H9 (cell line): ENCODE measurements at regions not wholly inside any gene's neighbourhood (a gene's known extent, or its start where the extent isn't known, plus 50 kb on each side); places are given as distances from the start of the nearest gene placed in this dataset.

ENCODE experiments used
- DNase-seq: peaks from one replicate; pipeline ENCODE4 v3.0.0-alpha.2; 2017
- H2AFZ ChIP-seq: one replicate; pipeline ENCODE4 v1.6.1; 2013; ENCODE audit warnings: mild to moderate bottlenecking, low read length, control low read depth, moderate library complexity
- H2AK5ac ChIP-seq: 2 replicates; pipeline ENCODE4 v1.6.1; 2013; ENCODE audit warnings: low read length, control low read depth, mixed read lengths; ENCODE audit not compliant: insufficient read length
- H2BK120ac ChIP-seq: one replicate; pipeline ENCODE4 v1.6.1; 2013; ENCODE audit warnings: low read depth, mild to moderate bottlenecking, low read length, control low read depth, inconsistent platforms; ENCODE audit not compliant: poor library complexity, severe bottlenecking
- H2BK12ac ChIP-seq: 2 replicates; pipeline ENCODE4 v1.6.1; 2013; ENCODE audit warnings: low read length, control low read depth, mixed read lengths, low read depth; ENCODE audit not compliant: insufficient read length
- H2BK15ac ChIP-seq: 2 replicates; pipeline ENCODE4 v1.6.1; 2013; ENCODE audit warnings: low read depth, low read length, control low read depth
- H2BK20ac ChIP-seq: one replicate; pipeline ENCODE4 v1.6.1; 2013; ENCODE audit warnings: low read depth, mild to moderate bottlenecking, low read length, control low read depth, inconsistent platforms; ENCODE audit not compliant: poor library complexity, severe bottlenecking
- H2BK5ac ChIP-seq: 2 replicates; pipeline ENCODE4 v1.6.1; 2013; ENCODE audit warnings: low read length, control low read depth, mixed read lengths; ENCODE audit not compliant: insufficient read length
- H3K14ac ChIP-seq: 2 replicates; pipeline ENCODE4 v1.6.1; 2013; ENCODE audit warnings: low read length, control low read depth; ENCODE audit not compliant: insufficient read depth
- H3K18ac ChIP-seq: 2 replicates; pipeline ENCODE4 v1.6.1; 2013; ENCODE audit warnings: low read depth, mild to moderate bottlenecking, mixed read lengths, low read length, control low read depth; ENCODE audit not compliant: insufficient read length
- H3K23ac ChIP-seq: 2 replicates; pipeline ENCODE4 v1.6.1; 2013; ENCODE audit warnings: low read length, control low read depth, mixed read lengths, low read depth; ENCODE audit not compliant: insufficient read length
- H3K23me2 ChIP-seq: 2 replicates; pipeline ENCODE4 v1.6.1; 2013; ENCODE audit warnings: low read depth, mild to moderate bottlenecking, mixed read lengths, low read length, control low read depth; ENCODE audit not compliant: insufficient read length, poor library complexity, severe bottlenecking
- H3K27ac ChIP-seq: 2 replicates; pipeline ENCODE4 v1.5.1; 2013; ENCODE audit warnings: low read length, control low read depth, mixed read lengths, low read depth; ENCODE audit not compliant: insufficient read length
- H3K27me3 ChIP-seq: 2 replicates; pipeline ENCODE4 v1.6.1; 2013; ENCODE audit warnings: low read length, control low read depth, inconsistent platforms; ENCODE audit not compliant: insufficient read depth
- H3K4ac ChIP-seq: 2 replicates; pipeline ENCODE4 v1.6.1; 2013; ENCODE audit warnings: low read depth, mild to moderate bottlenecking, control low read depth, inconsistent platforms, low read length, moderate library complexity
- H3K4me1 ChIP-seq: 2 replicates; pipeline ENCODE4 v1.6.1; 2013; ENCODE audit warnings: low read length, control low read depth, inconsistent platforms; ENCODE audit not compliant: insufficient read depth
- H3K4me2 ChIP-seq: 2 replicates; pipeline ENCODE4 v1.6.1; 2013; ENCODE audit warnings: low read length, control low read depth, mixed read lengths; ENCODE audit not compliant: insufficient read length, insufficient read depth
- H3K56ac ChIP-seq: 2 replicates; pipeline ENCODE4 v1.6.1; 2013; ENCODE audit warnings: low read depth, mild to moderate bottlenecking, mixed read lengths, low read length, control low read depth; ENCODE audit not compliant: insufficient read length
- H3K79me1 ChIP-seq: 2 replicates; pipeline ENCODE4 v1.6.1; 2013; ENCODE audit warnings: low read depth, mild to moderate bottlenecking, moderate library complexity, low read length, control low read depth, inconsistent platforms; ENCODE audit not compliant: insufficient read depth, poor library complexity, severe bottlenecking
- H3K79me2 ChIP-seq: 2 replicates; pipeline ENCODE4 v1.6.1; 2013; ENCODE audit warnings: low read length, control low read depth, inconsistent platforms; ENCODE audit not compliant: insufficient read depth
- H3K9ac ChIP-seq: 2 replicates; pipeline ENCODE4 v1.6.1; 2013; ENCODE audit warnings: low read length, control low read depth, mixed read lengths; ENCODE audit not compliant: insufficient read length; ENCODE audit errors: extremely low read depth
- H3K9me3 ChIP-seq: one replicate; pipeline ENCODE4 v1.6.1; 2013; ENCODE audit warnings: low read depth, low read length, inconsistent platforms; ENCODE audit not compliant: control insufficient read depth
- H3T11ph ChIP-seq: one replicate; pipeline ENCODE4 v1.6.1; 2013; ENCODE audit warnings: mild to moderate bottlenecking, low read length, control low read depth, inconsistent platforms
- H4K20me1 ChIP-seq: one replicate; pipeline ENCODE4 v1.6.1; 2013; ENCODE audit not compliant: control insufficient read depth, insufficient read length, insufficient read depth
- H4K5ac ChIP-seq: 2 replicates; pipeline ENCODE4 v1.6.1; 2013; ENCODE audit warnings: low read depth, mild to moderate bottlenecking, mixed read lengths, low read length, control low read depth; ENCODE audit not compliant: insufficient read length
- H4K8ac ChIP-seq: replicated peaks from 2 replicates; pipeline ENCODE4 v1.6.1; 2013; ENCODE audit warnings: low read length, control low read depth, mixed read lengths, low read depth; ENCODE audit not compliant: insufficient read length
- H4K91ac ChIP-seq: 2 replicates; pipeline ENCODE4 v1.6.1; 2013; ENCODE audit warnings: low read depth, mild to moderate bottlenecking, moderate library complexity, mixed read lengths, low read length, control low read depth; ENCODE audit not compliant: insufficient read length
- H3K27ac Mint-ChIP-seq, 3 experiments: 2 replicates in 2 of 3; 3 replicates in 1 of 3; pipeline ENCODE4 v1.8.0; 2020 to 2021; ENCODE audit warnings: mixed read lengths in 3 of 3, mild to moderate bottlenecking in 1 of 3, moderate library complexity in 1 of 3
- H3K27me3 Mint-ChIP-seq: 2 replicates; pipeline ENCODE4 v1.8.0; 2021; ENCODE audit warnings: low read depth, mild to moderate bottlenecking, moderate library complexity, mixed read lengths
- H3K36me3 Mint-ChIP-seq, 3 experiments: 2 replicates in 2 of 3; 3 replicates in 1 of 3; pipeline ENCODE4 v1.8.0; 2020 to 2021; ENCODE audit warnings: low read depth in 3 of 3, mixed read lengths in 3 of 3; ENCODE audit not compliant: insufficient read depth in 1 of 3
- H3K4me1 Mint-ChIP-seq, 2 experiments: 2 replicates each; pipeline ENCODE4 v1.8.0; 2020; ENCODE audit warnings: mixed read lengths in 2 of 2
- H3K4me3 Mint-ChIP-seq, 2 experiments: 2 replicates in 1 of 2; 3 replicates in 1 of 2; pipeline ENCODE4 v1.8.0; 2020 to 2021; ENCODE audit warnings: mild to moderate bottlenecking in 2 of 2, mixed read lengths in 2 of 2, moderate library complexity in 1 of 2
- H3K9me3 Mint-ChIP-seq, 2 experiments: 2 replicates in 1 of 2; 3 replicates in 1 of 2; pipeline ENCODE4 v1.8.0; 2020; ENCODE audit warnings: mild to moderate bottlenecking in 2 of 2, mixed read lengths in 2 of 2, moderate library complexity in 1 of 2
- CTCF ChIP-seq: fragments of 200-600 bp; sonication (generic); conservative IDR thresholded peaks from 3 replicates; pipeline ENCODE4 v1.8.0; 2021; ENCODE audit warnings: antibody characterized with exemption, mild to moderate bottlenecking
- WGBS: extraction: QIAGEN DNeasy Blood & Tissue Kit; methylation state at CpG from one replicate; pipeline ENCODE4 v1.1.7; 2013; ENCODE audit warnings: missing lambda C conversion rate, low lambda C conversion rate, mixed read lengths; ENCODE audit not compliant: insufficient read length; ENCODE audit errors: extremely low coverage; 5-methylcytosine and 5-hydroxymethylcytosine counted together

DNA sequence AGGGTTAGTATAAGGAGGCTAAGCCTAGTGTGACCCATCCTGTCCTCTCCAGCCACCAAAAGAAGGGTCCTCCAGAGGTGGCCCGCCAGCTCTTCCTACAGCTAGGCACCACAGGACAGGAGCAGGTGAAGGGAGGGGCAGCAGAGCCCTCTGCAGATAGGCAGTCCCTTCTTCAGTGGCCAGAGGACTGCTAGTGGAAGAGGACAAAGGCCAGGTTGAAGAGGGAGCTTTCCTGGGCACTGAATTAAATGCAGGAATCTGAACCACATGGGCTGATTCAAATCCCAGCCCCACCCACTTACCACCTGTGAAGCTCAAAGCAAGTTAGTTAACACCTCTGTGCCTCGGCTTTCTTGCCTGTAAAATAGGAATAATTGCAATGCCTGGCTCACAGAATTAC is 409.5 kb downstream of the NXPE2 start:
- peak; percentile 68 for DNase-seq
- H3K4me1 Mint-ChIP-seq: peaks cover 25 to 31% of the 10 kb centered on the region in 2 experiments
- H3K27ac ChIP-seq: no peak overlapping the region
- peaks cover 10% of the 10 kb centered on the region for H3K27me3 Mint-ChIP-seq
- no peak overlapping the region for H2AK5ac ChIP-seq
- no peaks in the 10 kb centered on the region for H4K20me1 ChIP-seq
- H3K56ac ChIP-seq: no peak overlapping the region
- no peaks in the 10 kb centered on the region for H3K79me2 ChIP-seq
- H4K8ac ChIP-seq: no peak overlapping the region
- no peak overlapping the region for H2BK15ac ChIP-seq
- H3K9ac ChIP-seq: no peak overlapping the region
- no peak overlapping the region for H2BK5ac ChIP-seq
- no peaks in the 10 kb centered on the region for H3K36me3 Mint-ChIP-seq
- H3K23ac ChIP-seq: no peak overlapping the region
- no peak overlapping the region for H3K18ac ChIP-seq
- no peak overlapping the region for H3K27ac Mint-ChIP-seq
- H3K14ac ChIP-seq: 0 out of 2 replicates have a peak overlapping the region, but pooled peaks have one; percentile 17
- H3K23me2 ChIP-seq: no peaks in the 10 kb centered on the region
- H3T11ph ChIP-seq: no peak overlapping the region
- H3K4me1 ChIP-seq: no peaks in the 10 kb centered on the region
- no peak overlapping the region for H2AFZ ChIP-seq
- no peaks in the 10 kb centered on the region for H3K79me1 ChIP-seq
- H3K9me3 Mint-ChIP-seq: no peaks in the 10 kb centered on the region
- H3K4ac ChIP-seq: no peak overlapping the region
- H4K91ac ChIP-seq: no peak overlapping the region
- TF ChIP-seq CTCF: no peak
- H2BK120ac ChIP-seq: no peak overlapping the region
- H3K4me2 ChIP-seq: no peak overlapping the region
- WGBS: no CpG with 5 or more reads among the region's 2 CpGs
- no peak overlapping the region for H3K4me3 Mint-ChIP-seq
- no peak overlapping the region for H2BK20ac ChIP-seq
- H3K9me3 ChIP-seq: no peaks in the 10 kb centered on the region
- no peak overlapping the region for H4K5ac ChIP-seq
- no peaks in the 10 kb centered on the region for H3K27me3 ChIP-seq
- H2BK12ac ChIP-seq: no peak overlapping the region
